Heart left ventricle (tissue), 13 donors: ENCODE measurements at regions not wholly inside any gene's neighbourhood (a gene's known extent, or its start where the extent isn't known, plus 50 kb on each side); places are given as distances from the start of the nearest gene placed in this dataset.

ENCODE experiments used
- POLR2A ChIP-seq, 2 donors: fragments of 450-650 bp; IDR thresholded peaks; one replicate each; pipeline ENCODE4 v1.6.1; 2017; ENCODE audit warnings: antibody characterized with exemption in 2 of 2, mild to moderate bottlenecking in 2 of 2, moderate library complexity in 2 of 2
- TF ChIP-seq, protein P1 (sequence below), 12 donors: fragments of 200-600 bp; sonication (generic) in 4 of 12; IDR thresholded peaks; one replicate each; pipeline versions ENCODE4 v1.5.0 to v1.8.0; 2018 to 2022; ENCODE audit warnings: antibody characterized with exemption in 12 of 12, mild to moderate bottlenecking in 5 of 12
- donor health status: ischemic (EF 13 %, LVEDD 7.1; RV severe dilation, severe dysfunction).
- donor health status: DM: no; HTN: yes; CAD: no.
- donor health status: DM: no; HTN: no; CAD: no.
- donor health status: ischemic (EF 25% LVEDD 6.9; RV normal size, moderate dysfunction).
- donor health status: ischemic (EF 25% LVEDD 5.7; RV mildly dilated, moderate dysfunction).
- donor health status: ischemic (EF 35%, LVEDD 5.7; RV mildly dilated, moderate dysfunction).
- donor health status: nonischemic (EF 11% LVEDD 7.7; RV severe dilation, severe dysfunction).
- donor health status: DM: yes; HTN: yes; CAD: no.
- donor health status: PGD.
- donor health status: ischemic (EF 29% LVEDD 5.4; RV normal size, mild dysfunction).
- donor health status: nonischemic (EF 23%, LVEDD 6.1; RV moderate dilation, normal function).

DNA sequence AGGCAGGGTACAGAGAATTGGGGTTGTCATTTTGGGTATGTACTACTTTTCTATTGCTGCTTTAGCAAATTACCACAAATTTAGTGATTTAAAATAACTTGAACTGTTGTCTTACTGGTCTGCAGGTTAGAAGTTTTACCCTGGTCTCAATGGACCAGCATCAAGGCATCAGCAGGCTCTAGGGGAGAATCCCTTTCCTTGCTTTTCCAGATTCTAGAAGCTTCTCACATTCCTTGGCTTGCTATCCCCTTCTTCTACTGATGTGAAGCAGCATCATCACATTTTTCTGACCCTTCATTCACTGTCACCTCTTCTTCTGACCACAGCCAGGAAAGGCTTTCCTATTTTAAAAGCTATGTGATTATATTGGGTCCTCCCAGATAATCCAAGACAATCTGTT is 237.8 kb upstream of the RBMS1 start:
- TF ChIP-seq POLR2A (IDR thresholded peaks at IDR 0.05), result no peak
- TF ChIP-seq, protein P1, sequence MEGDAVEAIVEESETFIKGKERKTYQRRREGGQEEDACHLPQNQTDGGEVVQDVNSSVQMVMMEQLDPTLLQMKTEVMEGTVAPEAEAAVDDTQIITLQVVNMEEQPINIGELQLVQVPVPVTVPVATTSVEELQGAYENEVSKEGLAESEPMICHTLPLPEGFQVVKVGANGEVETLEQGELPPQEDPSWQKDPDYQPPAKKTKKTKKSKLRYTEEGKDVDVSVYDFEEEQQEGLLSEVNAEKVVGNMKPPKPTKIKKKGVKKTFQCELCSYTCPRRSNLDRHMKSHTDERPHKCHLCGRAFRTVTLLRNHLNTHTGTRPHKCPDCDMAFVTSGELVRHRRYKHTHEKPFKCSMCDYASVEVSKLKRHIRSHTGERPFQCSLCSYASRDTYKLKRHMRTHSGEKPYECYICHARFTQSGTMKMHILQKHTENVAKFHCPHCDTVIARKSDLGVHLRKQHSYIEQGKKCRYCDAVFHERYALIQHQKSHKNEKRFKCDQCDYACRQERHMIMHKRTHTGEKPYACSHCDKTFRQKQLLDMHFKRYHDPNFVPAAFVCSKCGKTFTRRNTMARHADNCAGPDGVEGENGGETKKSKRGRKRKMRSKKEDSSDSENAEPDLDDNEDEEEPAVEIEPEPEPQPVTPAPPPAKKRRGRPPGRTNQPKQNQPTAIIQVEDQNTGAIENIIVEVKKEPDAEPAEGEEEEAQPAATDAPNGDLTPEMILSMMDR (IDR thresholded peaks at IDR 0.05), result no peak
